GM13977 (cell line): ENCODE measurements at regions not wholly inside any gene's neighbourhood (a gene's known extent, or its start where the extent isn't known, plus 50 kb on each side); places are given as distances from the start of the nearest gene placed in this dataset.
"Not testable (repeated sequence)": the region's sequence is repeated elsewhere in the genome, so short reads cannot be mapped to it uniquely, and the experiment has no call there.

Experiments used
- DNase-seq: peaks from one replicate; pipeline ENCODE4 v3.0.0; 2012; ENCODE audit warnings: low spot score
- CTCF ChIP-seq: IDR thresholded peaks from 2 replicates; pipeline ENCODE4 v1.5.1; 2012; ENCODE audit warnings: mild to moderate bottlenecking, control low read depth; ENCODE audit not compliant: insufficient read depth; ENCODE audit errors: extremely low read depth, missing control alignments
- in situ Hi-C: fragments of 300-500 bp; cut with MboI; formaldehyde crosslinking; loops from one replicate; pipeline ENCODE4 v1.12.0; 2022; ENCODE audit warnings: low sequenced_read_pairs, low pct_unique_long_range_greater_than_20kb, mixed read lengths, inconsistent platforms; ENCODE audit not compliant: unreplicated experiment

- DNase-seq = no peak
- in situ Hi-C loops = no loop called here
- no peak for TF ChIP-seq CTCF
Measured at GRCh38 chr3:182514236-182514964, 278.9 kb upstream of the ATP11B start.

GRCh38 chr3:182516597-182517336, 276.5 kb upstream of the ATP11B start:
- in situ Hi-C loops = no loop called here
- TF ChIP-seq CTCF = no peak
- DNase-seq = peak; percentile 9

- no peak for TF ChIP-seq CTCF
Measured at GRCh38 chr3:182519569-182519968, 273.7 kb upstream of the ATP11B start.

GRCh38 chr3:182521339-182521738, 272.0 kb upstream of the ATP11B start:
- DNase-seq = no peak
- TF ChIP-seq CTCF = no peak
- in situ Hi-C loops = no loop called here

More at GRCh38 chr3:182519569-182519968, 273.7 kb upstream of the ATP11B start:
- DNase-seq = no peak
- in situ Hi-C loops = no loop called here

GRCh38 chr3:182523424-182523823, 269.9 kb upstream of the ATP11B start:
- DNase-seq, in situ Hi-C loops: not testable (repeated sequence)

GRCh38 chr3:182523836-182524235, 269.5 kb upstream of the ATP11B start:
- in situ Hi-C loops = no loop called here
- TF ChIP-seq CTCF = no peak
- no peak for DNase-seq
